ENCODE measurements at regions not wholly inside any gene's neighbourhood (a gene's known extent, or its start where the extent isn't known, plus 50 kb on each side); places are given as distances from the start of the nearest gene placed in this dataset.

- H3K4me1 ChIP-seq (ENCODE audit: insufficient read depth, low read length) = peaks cover 9% of the 10 kb centered on the region
- DNase-seq (ENCODE audit: low spot score) (no peak), ATAC-seq (peak; percentile 31; the same call in 1 of the 3 replicates), FAIRE-seq (no peak)
- H3K27me3 ChIP-seq (ENCODE audit: control insufficient read depth in 1 of 2, insufficient read depth in 2 of 2, low read length in 2 of 2) = 0 out of 5 replicates have a peak, but pooled peaks cover 0 to 4% of the 10 kb centered on the region in 2 experiments
- ChIA-PET CTCF (ENCODE audit: low intra/inter-chr PET ratio, low total read pairs) (no interaction called here), POLR2A (interaction anchor here (0.9 kb wide), 1 partner anchor 25 kb away, joined by 4 read pairs; no protein-coding TSS in a partner anchor)
- H3K36me3 ChIP-seq (replicated peaks in 1 of 2; ENCODE audit: control insufficient read depth in 1 of 2, insufficient read depth in 2 of 2, low read length in 2 of 2) = no peaks in the 10 kb centered on the region
- 19% methylated on average over 5 of the region's 5 CpGs for WGBS (ENCODE audit: low lambda C conversion rate)
- no peaks in the 10 kb centered on the region for H3K9me3 ChIP-seq (ENCODE audit: low read length)
- no TSS peak for BruUV-seq (replicated peaks)
- H4K20me1 ChIP-seq (ENCODE audit: insufficient read depth, low read length) = no peaks in the 10 kb centered on the region
- H3K27ac ChIP-seq (ENCODE audit: extremely low read length, insufficient read depth, low read length) = no peak overlapping the region
- H3K79me2 ChIP-seq (ENCODE audit: insufficient read depth, low read length) = no peaks in the 10 kb centered on the region
- H2AFZ ChIP-seq (ENCODE audit: low read length) = no peak overlapping the region
- no peak overlapping the region for H3K4me2 ChIP-seq (ENCODE audit: low read depth, low read length)
- H3K4me3 ChIP-seq (replicated peaks in 1 of 3; ENCODE audit: insufficient read depth in 1 of 3, low read depth in 2 of 3, low read length in 3 of 3) = no peak overlapping the region
- in situ Hi-C loops (cut with HindIII; ENCODE audit: extremely low pct_ligation_motif_present, low pct_unique_long_range_greater_than_20kb) = no loop called here
- H3K9ac ChIP-seq (ENCODE audit: insufficient read depth, low read depth, low read length) = no peak overlapping the region
- intact Hi-C loops (cut with micrococcal nuclease; ENCODE audit: unreplicated experiment) = no loop called here
- TF ChIP-seq SOX13 (IDR thresholded peaks at IDR 0.05) (no peak), SOX13 (CRISPR knock-in tag; conservative IDR thresholded peaks at IDR 0.05 in 1 of 2, IDR thresholded peaks at IDR 0.05 in 1 of 2) (peak in 1 of 2 experiments; percentile 51; a peak in 1 of 4 replicates), NCOA2 (CRISPR knock-in tag; IDR thresholded peaks at IDR 0.05) (peak; percentile 18; the same call in 1 of the 2 replicates), ZNF24 (IDR thresholded peaks at IDR 0.05) (no peak), ATAD3A (CRISPR knock-in tag; IDR thresholded peaks at IDR 0.05) (no peak), SNAPC5 (CRISPR knock-in tag; IDR thresholded peaks at IDR 0.05; ENCODE audit: borderline replicate concordance) (no peak), CENPX (CRISPR knock-in tag; IDR thresholded peaks at IDR 0.05) (no peak), FOXP1 (IDR thresholded peaks at IDR 0.05) (no peak), FOXP1 (CRISPR knock-in tag; IDR thresholded peaks at IDR 0.05) (0 out of 2 replicates have a peak, but pooled peaks have one; percentile 12), HNF1A (IDR thresholded peaks at IDR 0.05; ENCODE audit: low read depth) (peak; percentile 47; the same call in 1 of the 2 replicates), HNF1A (CRISPR knock-in tag; IDR thresholded peaks at IDR 0.05; ENCODE audit: borderline replicate concordance) (no peak), RXRA (CRISPR knock-in tag; IDR thresholded peaks at IDR 0.05) (no peak), ZNF3 (CRISPR knock-in tag; IDR thresholded peaks at IDR 0.05) (peak; percentile 59; the same call in 1 of the 2 replicates), THAP11 (CRISPR knock-in tag; IDR thresholded peaks at IDR 0.05) (no peak), AGO2 (optimal IDR thresholded peaks at IDR 0.05; ENCODE audit: low read depth, low read length) (no peak), ARID5B (CRISPR knock-in tag; IDR thresholded peaks at IDR 0.05) (peak; percentile 26; the same call in 1 of the 2 replicates)
Measured at GRCh38 chr17:14875557-14876412, 389.3 kb downstream of the PMP22 start.

Measured in HepG2 (cell line).